ENCODE measurements at regions not wholly inside any gene's neighbourhood (a gene's known extent, or its start where the extent isn't known, plus 50 kb on each side); places are given as distances from the start of the nearest gene placed in this dataset.

DNA sequence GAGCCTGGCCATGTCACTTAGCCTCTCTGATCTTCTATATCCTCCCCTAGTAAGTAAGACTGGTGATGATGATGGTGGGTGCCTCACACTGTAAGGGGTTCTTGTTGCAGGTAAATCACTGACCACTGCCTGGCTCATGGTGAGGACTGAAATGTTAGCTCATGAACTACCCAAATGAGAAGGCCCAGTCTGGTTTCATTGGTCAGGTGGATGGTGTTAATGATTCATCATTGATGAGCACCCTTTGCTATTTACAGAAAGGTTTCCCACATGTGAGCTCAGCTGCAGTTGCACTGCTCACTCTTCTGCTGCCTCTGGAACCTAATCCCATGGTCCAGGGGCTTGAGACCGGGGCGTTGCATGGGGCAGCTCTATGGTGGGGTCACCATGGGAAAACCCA lies 417.7 kb downstream of the PRDM2 start:
- TF ChIP-seq POLR2AphosphoS5 (IDR thresholded peaks at IDR 0.05) (no peak), POLR2A (IDR thresholded peaks at IDR 0.05) (no peak)
- TF ChIP-seq, protein P1, sequence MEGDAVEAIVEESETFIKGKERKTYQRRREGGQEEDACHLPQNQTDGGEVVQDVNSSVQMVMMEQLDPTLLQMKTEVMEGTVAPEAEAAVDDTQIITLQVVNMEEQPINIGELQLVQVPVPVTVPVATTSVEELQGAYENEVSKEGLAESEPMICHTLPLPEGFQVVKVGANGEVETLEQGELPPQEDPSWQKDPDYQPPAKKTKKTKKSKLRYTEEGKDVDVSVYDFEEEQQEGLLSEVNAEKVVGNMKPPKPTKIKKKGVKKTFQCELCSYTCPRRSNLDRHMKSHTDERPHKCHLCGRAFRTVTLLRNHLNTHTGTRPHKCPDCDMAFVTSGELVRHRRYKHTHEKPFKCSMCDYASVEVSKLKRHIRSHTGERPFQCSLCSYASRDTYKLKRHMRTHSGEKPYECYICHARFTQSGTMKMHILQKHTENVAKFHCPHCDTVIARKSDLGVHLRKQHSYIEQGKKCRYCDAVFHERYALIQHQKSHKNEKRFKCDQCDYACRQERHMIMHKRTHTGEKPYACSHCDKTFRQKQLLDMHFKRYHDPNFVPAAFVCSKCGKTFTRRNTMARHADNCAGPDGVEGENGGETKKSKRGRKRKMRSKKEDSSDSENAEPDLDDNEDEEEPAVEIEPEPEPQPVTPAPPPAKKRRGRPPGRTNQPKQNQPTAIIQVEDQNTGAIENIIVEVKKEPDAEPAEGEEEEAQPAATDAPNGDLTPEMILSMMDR (IDR thresholded peaks at IDR 0.05), result no peak
